HG03159 (cell line): ENCODE measurements at regions not wholly inside any gene's neighbourhood (a gene's known extent, or its start where the extent isn't known, plus 50 kb on each side); places are given as distances from the start of the nearest gene placed in this dataset.
"Not testable (repeated sequence)": the region's sequence is repeated elsewhere in the genome, so short reads cannot be mapped to it uniquely, and the experiment has no call there.

Experiments
- ATAC-seq: cut with Tn5 transposase; IDR thresholded peaks from one replicate; pipeline ENCODE4 v1.9.1; 2021; ENCODE audit warnings: mild to moderate bottlenecking, moderate library complexity; ENCODE audit not compliant: unreplicated experiment

DNA sequence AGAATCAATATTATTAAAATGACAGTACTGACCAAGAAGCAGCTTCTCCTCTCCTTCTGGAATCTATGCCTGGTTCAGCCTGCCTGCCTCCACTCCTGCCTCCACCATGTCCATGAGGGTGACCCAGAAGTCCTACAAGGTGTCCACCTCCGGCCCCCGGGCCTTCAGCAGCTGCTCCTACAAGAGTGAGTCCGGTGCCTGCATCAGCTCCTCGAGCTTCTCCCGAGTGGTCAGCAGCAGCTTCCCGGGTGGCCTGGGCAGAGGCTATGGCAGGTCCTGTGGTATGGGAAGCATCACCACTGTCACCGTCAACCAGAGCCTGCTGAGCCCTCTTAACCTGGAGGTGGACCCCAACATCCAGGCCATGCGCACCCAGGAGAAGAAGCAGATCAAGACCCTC, 822.4 kb upstream of the NEGR1 start:
- ATAC-seq: no peak

DNA sequence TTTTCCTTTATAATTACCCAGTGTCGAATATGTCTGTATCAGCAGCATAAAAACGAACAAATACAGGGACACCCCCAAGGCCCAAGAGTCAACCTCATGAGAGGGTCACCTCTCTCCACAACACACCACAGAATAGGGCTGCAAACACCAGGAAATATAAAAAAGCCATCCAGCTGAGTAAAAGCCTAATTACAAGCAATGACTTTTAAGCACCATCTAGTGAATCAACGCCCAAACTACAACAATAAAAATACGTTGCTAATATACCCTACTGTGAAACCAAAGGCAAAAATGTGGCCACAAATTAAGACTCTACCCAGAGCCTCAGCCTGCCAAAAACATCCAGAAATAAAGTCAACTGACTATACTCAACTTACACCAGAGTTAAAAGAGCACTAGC, 817.9 kb upstream of the NEGR1 start:
- no peak for ATAC-seq

DNA sequence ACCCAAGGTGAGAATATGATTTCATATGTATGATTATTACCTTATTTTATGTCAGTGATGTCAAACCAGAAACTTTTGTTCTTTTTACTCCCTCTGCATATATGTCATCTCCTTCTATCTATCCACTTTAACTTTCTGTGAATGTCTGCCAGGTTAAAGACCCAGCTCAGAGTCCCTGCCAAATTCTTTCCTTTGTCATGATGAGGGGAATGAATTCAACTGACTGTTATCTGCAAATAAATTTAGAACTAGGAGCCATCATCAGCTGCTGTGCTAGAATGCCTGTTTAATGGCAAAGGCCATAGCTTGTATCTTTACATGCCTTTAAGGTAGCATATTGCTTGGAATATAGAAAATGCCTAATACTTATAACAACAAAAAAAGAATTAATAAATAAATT, 815.6 kb upstream of the NEGR1 start:
- no peak for ATAC-seq

DNA sequence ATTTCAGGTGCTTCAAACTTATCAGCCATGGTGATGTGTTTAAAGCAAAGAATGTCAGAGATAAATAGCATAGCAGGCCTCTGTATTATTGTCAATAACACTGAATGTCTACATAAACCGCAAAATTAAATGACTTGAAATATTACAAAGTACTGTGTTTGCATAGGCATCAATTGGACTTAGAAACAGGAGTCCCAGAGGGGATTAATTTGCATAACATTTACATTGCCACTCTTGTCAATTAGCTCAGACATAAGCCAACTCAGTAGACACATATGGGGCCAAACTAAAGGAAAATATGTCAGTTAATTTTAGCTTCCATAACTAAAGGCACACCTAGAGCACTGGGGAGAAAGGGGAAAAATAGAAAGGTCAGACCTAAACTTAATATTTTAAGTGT, 814.5 kb upstream of the NEGR1 start:
- no peak for ATAC-seq

DNA sequence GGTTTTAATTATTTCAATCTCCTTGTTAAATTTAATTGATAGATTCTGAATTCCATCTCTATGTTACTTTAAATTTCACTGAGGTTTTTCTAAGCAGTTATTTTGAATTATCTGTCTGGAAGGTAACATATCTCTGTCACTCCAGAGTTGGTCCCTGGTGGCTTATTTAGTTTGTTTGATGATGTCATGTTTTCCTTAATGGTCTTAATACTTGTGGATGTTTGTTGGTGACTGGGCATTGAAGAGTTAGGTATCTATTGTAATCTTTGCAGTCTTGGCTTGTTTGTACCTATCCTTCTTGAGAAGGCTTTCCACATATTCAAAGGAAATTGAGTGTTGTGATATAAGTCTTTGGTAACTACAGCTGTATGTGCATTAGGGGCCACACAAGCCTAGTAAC, 810.0 kb upstream of the NEGR1 start:
- no peak for ATAC-seq

DNA sequence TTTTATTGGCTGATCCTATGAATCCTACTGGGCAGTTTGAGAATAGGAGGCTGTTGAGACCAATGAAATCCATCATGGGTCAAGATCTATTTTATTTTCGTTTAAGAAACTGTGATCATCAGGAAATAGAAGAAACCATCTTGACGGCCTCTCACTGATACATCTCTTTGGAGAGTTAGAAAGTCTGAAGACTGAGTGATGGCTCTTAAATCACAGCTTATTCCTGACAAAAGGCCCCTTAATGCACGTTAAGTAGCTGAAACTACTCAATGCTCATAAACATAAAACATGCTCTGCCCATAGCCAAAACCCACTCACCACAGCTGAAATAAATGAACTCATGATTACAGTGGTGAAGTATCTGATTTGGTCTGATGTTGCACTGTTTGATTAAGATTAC, 784.5 kb upstream of the NEGR1 start:
- ATAC-seq: no peak

DNA sequence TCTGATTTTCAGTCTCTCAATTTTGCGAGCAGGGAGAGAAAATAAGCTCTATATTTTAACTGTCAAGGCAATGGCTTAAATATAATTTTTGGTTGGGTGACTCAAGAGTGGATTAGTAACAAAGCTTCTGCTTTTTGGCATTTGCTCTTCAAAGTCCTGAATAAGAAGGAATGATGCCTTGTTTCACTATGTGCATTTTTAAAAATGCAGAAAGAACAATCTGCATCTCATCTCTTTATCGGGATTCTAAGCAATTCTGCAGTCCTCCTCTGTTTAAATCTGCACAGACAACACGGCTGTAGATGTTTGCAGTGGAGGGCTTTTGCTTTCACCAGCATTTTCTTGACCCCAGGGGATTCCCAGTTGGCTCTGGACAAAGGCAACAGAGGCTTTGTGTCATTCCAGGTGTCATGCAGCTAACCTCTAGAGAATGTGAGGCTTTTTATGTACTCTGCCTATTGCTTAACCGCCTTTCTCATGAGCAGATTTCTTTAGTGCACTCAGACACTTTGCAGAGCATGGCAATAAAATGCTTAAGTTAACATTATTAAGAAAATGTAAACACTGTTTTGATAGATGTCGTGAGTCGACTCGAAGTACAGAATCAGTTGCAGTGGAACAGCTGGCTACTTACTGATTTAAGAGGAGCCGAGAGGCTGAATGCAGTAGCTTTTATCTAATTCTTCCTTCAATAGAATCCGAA, 783.2 kb upstream of the NEGR1 start:
- ATAC-seq: no peak

DNA sequence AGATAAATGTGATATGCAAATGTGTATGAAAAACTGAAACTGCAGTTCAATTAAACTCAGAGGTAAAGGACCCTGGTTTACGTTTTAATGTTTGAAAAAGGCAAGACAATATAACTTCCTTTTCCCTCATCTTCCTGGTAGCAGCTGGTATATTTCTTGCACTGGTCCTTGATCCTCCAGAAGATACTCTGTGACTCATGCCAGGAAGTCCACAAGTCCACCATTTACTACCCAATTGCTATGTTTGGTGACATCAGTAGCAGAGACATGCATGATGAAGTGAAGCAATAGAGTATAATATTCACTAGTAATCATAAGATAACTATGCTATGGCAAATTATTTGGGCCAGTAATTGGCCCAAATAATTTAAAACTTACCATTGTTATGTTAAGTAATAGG, 774.5 kb upstream of the NEGR1 start:
- no peak for ATAC-seq

DNA sequence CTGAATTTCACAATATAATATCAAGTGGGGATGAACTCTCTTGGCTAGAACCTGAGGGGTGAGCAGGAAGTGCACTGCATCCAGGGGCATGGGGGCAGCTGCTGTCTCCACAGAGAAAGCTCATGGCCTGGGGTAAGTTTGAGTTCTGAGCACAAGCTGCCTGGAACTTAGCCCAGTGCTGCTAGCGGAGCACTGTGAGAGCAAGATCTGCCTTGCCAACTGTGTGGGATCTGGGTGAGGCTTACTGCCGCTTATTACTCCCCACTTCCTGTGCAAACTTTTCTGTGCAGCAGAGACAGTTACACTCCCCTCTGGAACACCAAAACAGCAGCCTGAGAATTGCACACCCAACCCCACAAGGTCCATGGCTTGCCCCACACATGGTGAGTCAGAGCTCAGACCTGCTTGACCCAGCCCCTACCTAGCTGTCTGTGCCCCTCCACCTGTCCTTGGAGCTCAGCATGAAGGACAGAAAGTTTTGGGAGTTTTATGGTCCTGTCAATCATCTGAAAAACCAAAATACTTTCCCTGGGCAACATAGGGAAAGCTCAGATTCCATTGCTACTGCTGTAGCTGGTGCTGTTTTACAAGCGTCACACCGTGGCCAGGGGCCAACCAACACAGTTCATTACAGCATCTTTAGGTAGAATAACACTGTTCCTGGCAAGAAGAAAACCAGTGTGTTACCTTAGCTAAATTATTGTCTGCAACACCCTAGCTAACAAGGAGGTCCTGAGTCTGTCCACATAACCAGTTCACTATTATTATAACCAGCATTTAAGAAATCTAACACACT, 762.1 kb upstream of the NEGR1 start:
- no peak for ATAC-seq

DNA sequence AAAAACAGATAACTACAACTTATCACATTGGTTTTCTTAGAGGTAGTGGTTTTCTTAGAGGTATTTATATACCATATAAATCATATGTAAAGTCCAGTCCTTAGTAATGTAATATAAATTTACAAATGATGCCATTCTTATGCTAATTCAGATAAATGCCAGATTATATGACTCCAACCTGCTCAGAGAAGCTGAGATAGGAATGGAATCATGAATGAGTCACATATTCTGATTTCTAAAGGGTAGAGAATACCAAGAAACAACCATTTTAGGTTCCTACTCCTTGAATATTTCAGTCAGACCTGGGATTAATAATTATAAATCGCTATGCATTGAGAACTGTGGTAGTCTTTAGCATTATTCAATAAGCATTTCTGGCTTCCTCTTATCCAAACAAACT, 760.1 kb upstream of the NEGR1 start:
- ATAC-seq: no peak

DNA sequence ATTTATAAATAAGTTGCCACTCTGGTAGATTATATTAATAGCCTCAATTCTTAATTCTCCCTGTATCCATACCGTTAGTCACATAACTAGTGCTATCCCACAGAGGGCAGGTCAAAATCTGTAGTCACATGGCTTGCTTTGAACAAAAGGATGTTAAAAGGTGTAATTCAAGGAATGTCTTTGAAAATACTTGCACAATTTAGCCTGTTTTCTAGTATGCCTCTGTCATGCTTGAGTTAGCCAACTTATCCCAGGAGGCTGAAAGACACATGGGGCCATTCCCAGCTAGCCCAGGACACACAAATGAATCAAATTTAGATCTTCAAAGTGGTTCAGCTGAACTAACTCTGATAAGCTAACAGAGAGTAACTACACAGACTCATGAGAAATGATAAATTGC, 758.5 kb upstream of the NEGR1 start:
- no peak for ATAC-seq

DNA sequence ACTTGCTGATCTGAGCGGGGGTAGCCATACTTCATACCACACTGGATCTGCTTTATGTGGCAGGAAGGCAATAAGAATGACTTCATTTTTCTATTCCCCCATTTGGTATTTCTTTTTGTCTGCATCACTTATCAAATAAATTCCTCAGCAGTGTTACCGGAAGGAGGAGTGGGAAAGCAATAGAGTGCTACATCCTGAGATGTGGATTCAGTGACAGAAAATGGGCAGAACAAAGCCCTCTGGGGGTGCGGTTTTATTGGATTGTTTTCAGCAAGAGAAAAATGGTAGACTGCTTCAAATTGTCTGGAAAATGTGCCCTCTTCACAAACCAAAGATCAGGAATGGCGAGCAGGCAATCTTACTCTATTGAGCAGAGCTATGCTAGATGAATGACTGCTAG, 751.9 kb upstream of the NEGR1 start:
- ATAC-seq: no peak

DNA sequence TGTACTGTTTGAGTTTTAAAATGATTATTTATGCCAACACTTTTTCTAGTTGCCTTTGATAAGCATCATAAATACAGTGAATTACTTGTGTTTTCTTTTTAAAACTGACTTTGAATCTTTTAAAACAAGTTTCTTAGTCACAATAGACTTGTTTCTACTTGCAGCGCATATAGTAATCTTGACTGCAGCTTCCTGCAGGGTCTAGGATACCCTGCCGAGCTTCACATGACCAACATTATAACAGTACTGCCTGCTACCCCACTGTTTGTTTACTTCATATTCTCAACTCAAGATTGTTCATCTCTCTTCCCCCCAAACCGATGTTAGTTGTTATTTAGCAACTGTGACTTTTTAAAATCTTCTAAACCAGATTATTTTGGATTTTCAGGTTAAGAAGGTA, 751.3 kb upstream of the NEGR1 start:
- no peak for ATAC-seq

DNA sequence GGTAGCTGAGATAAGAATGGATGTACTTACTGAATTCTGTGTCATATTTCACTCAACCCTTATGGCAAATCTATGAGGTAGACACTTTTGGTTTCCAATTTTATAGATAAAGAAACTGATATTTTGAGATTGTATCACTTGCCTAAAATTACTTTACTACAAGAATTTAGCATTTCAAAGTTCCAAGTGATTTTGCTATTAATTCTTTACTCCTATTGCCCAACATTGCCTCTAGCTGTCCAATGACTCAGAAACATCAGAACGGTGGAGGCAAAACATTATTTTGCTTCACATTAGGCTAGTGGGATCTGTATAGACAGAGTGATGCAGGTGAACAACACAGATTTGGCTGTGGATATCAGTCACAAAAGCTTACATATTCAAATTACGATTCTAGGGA, 747.2 kb upstream of the NEGR1 start:
- no peak for ATAC-seq

DNA sequence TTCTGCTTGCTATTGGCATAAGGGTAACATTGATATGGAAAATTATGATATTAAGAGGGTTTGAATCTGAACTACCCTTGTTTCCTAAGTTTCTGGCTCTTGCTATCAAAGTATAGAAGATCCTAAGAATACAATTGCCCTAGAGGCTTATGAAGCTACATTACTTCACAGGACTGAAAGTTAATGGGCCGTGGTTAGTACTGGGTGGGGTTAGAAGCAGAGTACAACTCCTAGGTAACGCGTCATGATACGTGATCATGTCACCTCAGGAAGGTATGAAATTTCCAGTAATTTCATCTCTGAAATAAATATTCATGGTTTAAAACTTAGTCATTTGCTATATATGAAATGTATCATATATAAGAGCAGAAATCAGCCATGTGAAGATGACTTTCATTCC, 743.8 kb upstream of the NEGR1 start:
- no peak for ATAC-seq

DNA sequence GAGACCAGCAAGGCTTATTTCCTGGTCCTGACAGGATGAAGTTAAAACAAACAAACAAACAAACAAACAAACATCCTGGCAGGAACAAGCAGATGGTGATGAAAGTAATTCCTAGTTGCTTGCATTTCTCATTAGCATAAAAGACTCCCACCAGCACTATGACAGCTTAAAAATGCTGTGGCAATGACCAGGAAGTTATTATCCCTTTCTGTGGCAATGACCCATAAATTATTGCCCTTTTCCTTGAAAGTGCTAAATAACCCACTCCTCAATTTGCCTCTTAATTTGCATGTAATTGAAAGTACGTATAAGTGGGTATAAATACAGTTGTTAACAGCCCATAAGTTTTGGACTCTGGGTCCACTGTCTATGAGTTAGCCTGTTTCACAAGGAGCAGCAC, 727.6 kb upstream of the NEGR1 start:
- ATAC-seq: no peak

DNA sequence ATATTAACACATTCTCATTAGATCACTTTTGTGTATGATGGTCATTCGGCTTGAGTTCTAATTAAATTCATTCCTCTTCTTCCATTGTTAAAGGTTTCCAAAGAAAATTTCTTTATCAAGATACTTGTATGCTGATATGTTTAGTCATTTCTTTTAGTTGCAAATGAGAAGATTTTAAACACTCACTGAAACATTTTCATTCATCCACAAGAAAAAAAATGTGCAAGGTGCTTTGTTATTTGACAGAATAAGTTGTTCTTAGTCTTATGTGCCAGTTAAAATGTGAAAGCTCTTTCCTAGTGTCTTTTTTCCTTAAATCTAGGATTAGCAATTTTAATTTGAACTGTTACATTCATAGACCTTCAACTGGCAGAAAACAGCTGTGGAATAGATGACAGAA, 727.0 kb upstream of the NEGR1 start:
- no peak for ATAC-seq

DNA sequence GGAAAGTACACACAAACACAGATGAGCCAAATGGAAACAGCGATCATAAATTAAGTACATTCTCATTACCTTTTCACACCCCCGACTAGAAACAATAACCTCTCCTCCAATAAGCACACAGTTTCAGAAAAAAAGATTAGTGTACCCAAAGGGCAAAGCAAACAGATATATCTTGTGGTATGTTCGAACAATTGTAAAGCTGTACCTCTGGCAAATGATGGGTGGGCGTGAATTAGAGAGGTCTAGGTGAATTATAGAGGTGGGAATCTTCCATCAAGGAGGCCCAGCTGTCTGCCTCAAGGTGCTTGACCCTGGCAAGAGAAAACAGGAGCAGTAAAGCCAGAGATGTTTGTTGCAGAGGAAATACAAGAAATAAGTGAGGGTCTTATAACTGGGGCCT, 715.3 kb upstream of the NEGR1 start:
- ATAC-seq: no peak

DNA sequence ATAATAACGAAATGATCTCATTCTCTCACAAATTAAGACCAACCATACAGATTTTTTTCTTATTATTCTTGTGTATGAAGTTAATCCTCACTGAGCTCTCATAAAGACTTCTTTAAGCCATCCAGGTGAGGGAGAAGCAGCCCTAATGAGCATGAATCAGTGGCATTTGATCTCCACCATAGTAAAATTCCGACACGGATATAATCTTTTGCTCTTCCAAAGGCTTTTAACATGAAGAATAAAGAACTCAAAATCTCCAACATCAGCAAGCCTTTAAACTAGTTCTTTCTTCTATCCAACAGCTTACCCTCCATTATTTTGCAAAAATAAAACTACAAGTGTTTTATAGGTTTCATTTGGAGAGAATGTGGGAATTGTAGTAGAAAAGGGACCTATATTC, 714.7 kb upstream of the NEGR1 start:
- no peak for ATAC-seq

DNA sequence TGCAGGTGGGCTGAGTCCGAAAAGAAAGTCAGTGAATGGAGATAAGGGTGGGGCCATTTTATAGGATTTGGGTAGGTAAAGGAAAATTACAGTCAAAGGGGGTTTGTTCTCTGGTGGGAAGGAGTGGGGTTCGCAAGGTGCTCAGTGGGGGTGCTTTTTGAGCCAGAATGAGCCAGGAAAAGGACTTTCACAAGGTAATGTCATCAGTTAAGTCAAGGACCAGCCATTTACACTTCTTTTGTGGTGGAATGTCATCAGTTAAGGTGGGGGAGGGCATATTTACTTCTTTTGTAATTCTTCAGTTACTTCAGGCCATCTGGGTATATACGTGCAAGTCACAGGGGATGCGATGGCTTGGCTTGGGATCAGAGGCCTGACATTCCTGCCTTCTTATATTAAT, 705.5 kb upstream of the NEGR1 start:
- not testable (repeated sequence) for ATAC-seq

DNA sequence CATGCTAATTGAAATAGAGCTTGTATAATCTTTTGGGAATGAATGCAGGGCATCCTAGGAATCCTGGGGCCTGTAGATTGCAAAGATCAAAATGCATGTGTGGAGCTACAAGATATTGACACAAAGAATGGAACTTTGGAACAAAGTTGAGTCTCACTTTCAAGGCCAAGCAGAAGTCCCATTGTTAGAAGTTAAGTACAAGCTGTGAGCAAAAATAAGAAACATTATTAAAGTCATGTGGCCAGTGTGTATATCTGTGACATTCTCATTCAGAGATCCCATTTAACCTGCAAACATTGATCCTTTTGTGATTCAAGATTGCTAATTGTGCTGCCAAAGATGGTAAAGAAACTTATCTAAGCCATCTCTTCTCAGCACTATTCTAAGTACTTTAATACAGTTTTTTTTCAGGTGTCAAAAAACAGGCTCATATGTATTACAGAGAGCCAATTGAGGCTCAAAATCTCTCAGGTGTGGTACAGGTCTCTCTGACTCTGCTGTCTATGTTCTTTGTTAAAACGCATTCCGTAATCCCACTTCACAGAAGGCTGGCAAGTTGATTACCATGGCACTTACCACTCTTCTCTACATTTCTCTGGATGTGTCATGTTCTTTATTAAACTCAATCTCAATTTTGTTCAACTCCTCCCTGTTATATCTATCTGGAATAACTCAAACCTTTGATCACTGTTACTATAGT, 704.4 kb upstream of the NEGR1 start:
- ATAC-seq: no peak

DNA sequence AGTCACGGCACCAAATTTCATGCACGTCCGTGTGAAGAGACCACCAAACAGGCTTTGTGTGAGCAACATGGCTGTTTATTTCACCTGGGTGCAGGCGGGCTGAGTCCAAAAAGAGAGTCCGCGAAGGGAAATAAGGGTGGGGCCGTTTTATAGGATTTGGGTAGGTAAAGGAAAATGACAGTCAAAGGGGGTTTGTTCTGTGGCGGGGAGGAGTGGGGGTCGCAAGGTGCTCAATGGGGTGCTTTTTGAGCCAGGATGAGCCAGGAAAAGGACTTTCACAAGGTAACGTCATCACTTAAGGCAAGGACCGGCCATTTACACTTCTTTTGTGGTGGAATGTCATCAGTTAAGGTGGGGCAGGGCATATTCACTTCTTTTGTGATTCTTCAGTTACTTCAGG, 702.7 kb upstream of the NEGR1 start:
- ATAC-seq: not testable (repeated sequence)
